GM12878 (cell line): ENCODE measurements at regions not wholly inside any gene's neighbourhood (a gene's known extent, or its start where the extent isn't known, plus 50 kb on each side); places are given as distances from the start of the nearest gene placed in this dataset.

Source experiments
- ATAC-seq: fragments of 200-7000 bp; cut with Tn5 transposase; 3 replicates; pipeline ENCODE4 v1.9.1; 2020; ENCODE audit warnings: mild to moderate bottlenecking, moderate library complexity
- BruUV-seq: library from RNA; stranded (reverse); fragments of 400-500 nt; replicated peaks from 2 replicates; lab custom pipeline; 2021; lab: Mats Ljungman, UMichigan
- CTCF ChIA-PET: fragments of 300-600 bp; sonication (Branson Sonifier 250); formaldehyde crosslinking; extraction: SDS; loops from one replicate; lab custom pipeline; 2021; ENCODE audit warnings: inconsistent platforms; lab: Yijun Ruan, JAX
- POLR2A ChIA-PET: fragments of 350-600 bp; formaldehyde crosslinking; extraction: SDS; loops from one replicate; lab custom pipeline; 2021; ENCODE audit warnings: inconsistent platforms; lab: Charles Lee
- RAD21 ChIA-PET: fragments of 300-600 bp; sonication (Branson Sonifier 250); formaldehyde crosslinking; loops from one replicate; lab custom pipeline; 2023; ENCODE audit warnings: antibody characterized with exemption; ENCODE audit not compliant: unreplicated experiment; lab: Charles Lee
- SMC1A ChIA-PET: fragments of 300-600 bp; sonication (Branson Sonifier 250); formaldehyde crosslinking; loops from one replicate; lab custom pipeline; 2023; ENCODE audit not compliant: unreplicated experiment, uncharacterized antibody; lab: Charles Lee
- DNase-seq: peaks from one replicate; pipeline ENCODE4 v3.0.0-alpha.2; 2011; ENCODE audit warnings: low read depth, low spot score
- FAIRE-seq: peaks from 3 replicates; lab custom pipeline; 2011; peaks lifted over from hg19 to GRCh38; lab: Jason Lieb, UNC
- H2AFZ ChIP-seq: 2 replicates; pipeline ENCODE4 v1.6.0; 2011; ENCODE audit warnings: low read depth, low read length, control low read depth; ENCODE audit not compliant: control insufficient read depth
- H3K27ac ChIP-seq: 2 replicates; pipeline ENCODE4 v1.5.1; 2011; ENCODE audit warnings: control low read depth; ENCODE audit not compliant: control insufficient read depth, insufficient read depth
- H3K27me3 ChIP-seq, 2 experiments: replicated peaks in 1 of 2; 2 replicates each; pipeline versions ENCODE4 v1.6.0 to v1.6.1; 2011; ENCODE audit warnings: low read length in 1 of 2; ENCODE audit not compliant: control insufficient read depth in 2 of 2, insufficient read depth in 2 of 2
- H3K36me3 ChIP-seq, 2 experiments: 2 replicates each; pipeline ENCODE4 v1.5.1; 2011; ENCODE audit warnings: low read length in 1 of 2; ENCODE audit not compliant: control insufficient read depth in 2 of 2, insufficient read depth in 2 of 2
- H3K4me1 ChIP-seq: 2 replicates; pipeline ENCODE4 v1.6.1; 2011; ENCODE audit warnings: mild to moderate bottlenecking, low read length, moderate library complexity, mixed read lengths; ENCODE audit not compliant: control insufficient read depth, insufficient read depth
- H3K4me2 ChIP-seq: 2 replicates; pipeline ENCODE4 v1.6.0; 2011; ENCODE audit warnings: control low read depth; ENCODE audit not compliant: control insufficient read depth, insufficient read depth
- H3K4me3 ChIP-seq: fragments of 200-600 bp; sonication (generic); 2 replicates; pipeline ENCODE4 v1.5.1; 2016
- H3K79me2 ChIP-seq: 2 replicates; pipeline ENCODE4 v1.6.0; 2011; ENCODE audit warnings: low read length; ENCODE audit not compliant: control insufficient read depth, insufficient read depth
- H3K9ac ChIP-seq: 2 replicates; pipeline ENCODE4 v1.8.0; 2011; ENCODE audit warnings: low read length, control low read depth, mixed read lengths; ENCODE audit not compliant: control insufficient read depth, insufficient read depth
- H3K9me3 ChIP-seq: replicated peaks from 3 replicates; pipeline ENCODE4 v1.5.1; 2011; ENCODE audit warnings: mild to moderate bottlenecking, low read length; ENCODE audit not compliant: control insufficient read depth, insufficient read depth
- H4K20me1 ChIP-seq: 2 replicates; pipeline ENCODE4 v1.6.0; 2011; ENCODE audit not compliant: control insufficient read depth, insufficient read depth
- CEBPZ ChIP-seq: fragments of 150-350 bp; IDR thresholded peaks from 2 replicates; pipeline ENCODE4 v1.6.1; 2016; ENCODE audit warnings: low read depth, low read length
- CTCF ChIP-seq, 3 experiments: IDR thresholded peaks in 2 of 3; conservative IDR thresholded peaks in 1 of 3; 2 replicates each; pipeline ENCODE4 v1.5.1; 2011; ENCODE audit warnings: low read depth in 3 of 3, low read length in 3 of 3, mild to moderate bottlenecking in 3 of 3, control low read depth in 2 of 3, moderate library complexity in 2 of 3, inconsistent platforms in 1 of 3, mixed read lengths in 1 of 3; ENCODE audit not compliant: control insufficient read depth in 2 of 3, insufficient read depth in 1 of 3; ENCODE audit errors: extremely low read depth in 1 of 3
- ZBED1 ChIP-seq: IDR thresholded peaks from 2 replicates; pipeline ENCODE4 v1.6.1; 2016; ENCODE audit warnings: borderline replicate concordance
- ZNF24 ChIP-seq: fragments of 450-650 bp; IDR thresholded peaks from 2 replicates; pipeline ENCODE4 v1.6.1; 2017; ENCODE audit warnings: antibody characterized with exemption, mild to moderate bottlenecking
- WGBS: methylation state at CpG from one replicate; pipeline ENCODE4 v1.1.6; 2016; ENCODE audit warnings: low lambda C conversion rate; ENCODE audit not compliant: insufficient replicate concordance, insufficient coverage; ENCODE audit errors: missing lambda C conversion rate; 5-methylcytosine and 5-hydroxymethylcytosine counted together
- in situ Hi-C: fragments of 300-500 bp; cut with MboI; formaldehyde crosslinking; loops from 9 replicates; pipeline ENCODE4 v1.14.3; 2018; ENCODE audit warnings: mixed read lengths
- intact Hi-C: fragments of 100-400 bp; cut with micrococcal nuclease; formaldehyde crosslinking; loops from one replicate; pipeline ENCODE4 v1.14.2; 2022; ENCODE audit not compliant: unreplicated experiment

- no peak for TF ChIP-seq CEBPZ
- no peak for TF ChIP-seq ZBED1
Observed at GRCh38 chr4:23978002-23978401, 88.2 kb upstream of the PPARGC1A start (continued).

- DNase-seq = no peak
- TF ChIP-seq ZNF24 = no peak
- TF ChIP-seq CTCF (IDR thresholded peaks at IDR 0.05 in 2 of 3, conservative IDR thresholded peaks at IDR 0.05 in 1 of 3; ENCODE audit: control insufficient read depth in 2 of 3, extremely low read depth in 1 of 3, insufficient read depth in 1 of 3, low read depth in 3 of 3, low read length in 3 of 3) = no peak
- H3K9me3 ChIP-seq = no peaks in the 10 kb centered on the region
- H3K27ac ChIP-seq = no peak overlapping the region
- no peaks in the 10 kb centered on the region for H4K20me1 ChIP-seq
- ChIA-PET RAD21 (no interaction called here), SMC1A (no interaction called here), CTCF (no interaction called here), POLR2A (no interaction called here)
- no peak for ATAC-seq
- no peak overlapping the region for H3K4me3 ChIP-seq
- H3K9ac ChIP-seq = no peak overlapping the region
- H3K27me3 ChIP-seq = no peaks in the 10 kb centered on the region
- intact Hi-C loops = no loop called here
- H3K79me2 ChIP-seq = no peaks in the 10 kb centered on the region
- in situ Hi-C loops = no loop called here
- no peak for FAIRE-seq
- no TSS peak for BruUV-seq
- H3K4me2 ChIP-seq = no peak overlapping the region
- H3K36me3 ChIP-seq = no peaks in the 10 kb centered on the region
- H2AFZ ChIP-seq = no peak overlapping the region
- WGBS = 3% methylated on average over 2 of the region's 2 CpGs
- no peaks in the 10 kb centered on the region for H3K4me1 ChIP-seq
Observed at GRCh38 chr4:23976423-23976822, 86.6 kb upstream of the PPARGC1A start.
